Epithelial cell of esophagus (primary cell): ENCODE measurements at regions not wholly inside any gene's neighbourhood (a gene's known extent, or its start where the extent isn't known, plus 50 kb on each side); places are given as distances from the start of the nearest gene placed in this dataset.

Source experiments
- DNase-seq: peaks from one replicate; pipeline ENCODE4 v3.0.0; 2010; ENCODE audit warnings: low read depth
- H3K4me3 ChIP-seq: 2 replicates; pipeline ENCODE4 v1.5.1; 2011; ENCODE audit warnings: mild to moderate bottlenecking, low read length, control low read depth
- TF ChIP-seq, protein P1 (sequence below): IDR thresholded peaks from 2 replicates; pipeline ENCODE4 v1.5.1; 2011; ENCODE audit warnings: low read depth, mild to moderate bottlenecking, low read length, control low read depth, inconsistent platforms; ENCODE audit not compliant: insufficient read depth; ENCODE audit errors: missing control alignments

DNA sequence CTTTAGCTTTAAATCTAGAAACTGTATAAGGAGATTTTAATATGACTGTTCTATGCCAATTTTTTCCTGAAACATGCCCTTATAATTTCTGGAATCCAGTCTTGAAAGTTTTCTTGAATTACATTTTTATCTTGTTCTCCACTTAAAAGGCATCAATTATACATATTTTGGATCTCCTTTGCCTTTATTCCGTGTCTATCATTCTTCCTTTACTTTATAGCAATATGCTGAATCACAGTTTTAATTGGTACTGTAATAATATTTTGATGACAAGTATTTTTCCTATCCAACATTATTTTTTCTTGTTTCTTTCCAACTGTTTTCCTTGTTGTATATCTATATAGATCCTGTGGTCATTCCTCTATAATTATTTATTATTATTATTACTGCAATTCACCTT, 361.2 kb downstream of the PIK3R1 start:
- H3K4me3 ChIP-seq = no peak overlapping the region
- TF ChIP-seq, protein P1, sequence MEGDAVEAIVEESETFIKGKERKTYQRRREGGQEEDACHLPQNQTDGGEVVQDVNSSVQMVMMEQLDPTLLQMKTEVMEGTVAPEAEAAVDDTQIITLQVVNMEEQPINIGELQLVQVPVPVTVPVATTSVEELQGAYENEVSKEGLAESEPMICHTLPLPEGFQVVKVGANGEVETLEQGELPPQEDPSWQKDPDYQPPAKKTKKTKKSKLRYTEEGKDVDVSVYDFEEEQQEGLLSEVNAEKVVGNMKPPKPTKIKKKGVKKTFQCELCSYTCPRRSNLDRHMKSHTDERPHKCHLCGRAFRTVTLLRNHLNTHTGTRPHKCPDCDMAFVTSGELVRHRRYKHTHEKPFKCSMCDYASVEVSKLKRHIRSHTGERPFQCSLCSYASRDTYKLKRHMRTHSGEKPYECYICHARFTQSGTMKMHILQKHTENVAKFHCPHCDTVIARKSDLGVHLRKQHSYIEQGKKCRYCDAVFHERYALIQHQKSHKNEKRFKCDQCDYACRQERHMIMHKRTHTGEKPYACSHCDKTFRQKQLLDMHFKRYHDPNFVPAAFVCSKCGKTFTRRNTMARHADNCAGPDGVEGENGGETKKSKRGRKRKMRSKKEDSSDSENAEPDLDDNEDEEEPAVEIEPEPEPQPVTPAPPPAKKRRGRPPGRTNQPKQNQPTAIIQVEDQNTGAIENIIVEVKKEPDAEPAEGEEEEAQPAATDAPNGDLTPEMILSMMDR = no peak
- no peak for DNase-seq

DNA sequence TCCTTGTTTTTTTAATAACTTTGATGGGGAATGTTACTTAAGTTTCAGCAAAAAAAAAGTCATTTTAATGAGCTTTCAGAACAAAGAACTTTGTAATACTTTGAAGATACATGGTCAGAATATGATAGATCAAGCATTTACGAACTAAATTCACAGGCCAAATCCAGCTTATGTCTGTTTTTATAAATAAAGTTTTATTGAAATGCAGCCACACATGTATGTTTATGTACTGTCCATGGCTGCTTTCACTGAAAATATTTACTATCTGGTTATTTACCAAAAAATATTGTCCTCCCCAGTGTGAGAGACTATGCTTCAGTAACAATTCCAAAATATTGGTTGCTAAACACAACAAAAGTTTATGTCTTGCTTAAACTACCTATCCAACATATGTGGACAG, 366.7 kb downstream of the PIK3R1 start:
- no peak for DNase-seq
- TF ChIP-seq, protein P1 = no peak
- no peak overlapping the region for H3K4me3 ChIP-seq

GRCh38 chr5:68587171-68587570, 371.6 kb downstream of the PIK3R1 start:
- no peak for DNase-seq
- TF ChIP-seq, protein P1 = no peak
- no peak overlapping the region for H3K4me3 ChIP-seq

GRCh38 chr5:68591850-68592249, 376.3 kb downstream of the PIK3R1 start:
- DNase-seq = no peak
- H3K4me3 ChIP-seq = no peak overlapping the region
- TF ChIP-seq, protein P1 = no peak

DNA sequence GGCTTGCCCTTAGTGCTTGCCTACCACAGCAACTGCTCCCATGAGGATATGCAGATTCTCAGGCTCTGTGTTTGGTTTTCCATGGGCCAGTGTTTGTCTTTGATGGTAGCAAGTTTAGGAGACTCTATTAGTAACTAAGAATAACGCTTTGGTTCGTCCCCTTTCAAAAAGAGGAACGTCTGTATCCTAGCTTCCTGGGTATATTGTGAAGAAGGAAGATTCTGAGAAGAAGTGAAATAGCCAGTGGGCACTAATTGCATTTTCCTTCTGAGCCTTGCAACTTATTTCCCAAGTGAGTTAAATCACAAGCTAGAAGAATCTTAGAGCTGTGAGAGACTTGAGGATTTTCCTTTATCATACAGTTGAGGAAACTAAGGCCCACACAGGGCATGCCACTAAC, 376.8 kb downstream of the PIK3R1 start:
- no peak overlapping the region for H3K4me3 ChIP-seq
- TF ChIP-seq, protein P1 = no peak
- DNase-seq = no peak

DNA sequence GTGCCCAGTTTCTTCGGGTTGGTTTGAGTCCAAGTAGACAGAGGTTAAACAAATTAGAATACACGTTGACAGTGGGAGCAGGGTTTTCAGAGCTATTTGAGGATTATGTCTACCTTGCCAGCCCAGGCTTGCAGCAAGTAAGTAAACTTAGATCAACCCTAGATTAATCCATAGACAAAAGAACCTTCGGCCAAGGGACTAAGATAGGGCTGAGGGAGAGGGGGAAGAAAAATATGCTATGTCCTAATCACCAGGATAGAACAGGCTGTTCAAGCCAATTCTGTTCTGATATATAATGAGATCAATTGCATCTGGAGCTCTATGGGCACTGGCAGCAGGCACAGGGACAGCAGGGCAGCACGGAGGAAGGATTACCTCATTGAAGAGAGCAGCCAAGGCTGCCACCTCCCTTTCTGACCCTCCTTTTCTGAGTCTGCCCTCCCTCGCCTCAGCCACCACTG, 377.7 kb downstream of the PIK3R1 start:
- TF ChIP-seq, protein P1 = no peak
- no peak overlapping the region for H3K4me3 ChIP-seq
- no peak for DNase-seq

DNA sequence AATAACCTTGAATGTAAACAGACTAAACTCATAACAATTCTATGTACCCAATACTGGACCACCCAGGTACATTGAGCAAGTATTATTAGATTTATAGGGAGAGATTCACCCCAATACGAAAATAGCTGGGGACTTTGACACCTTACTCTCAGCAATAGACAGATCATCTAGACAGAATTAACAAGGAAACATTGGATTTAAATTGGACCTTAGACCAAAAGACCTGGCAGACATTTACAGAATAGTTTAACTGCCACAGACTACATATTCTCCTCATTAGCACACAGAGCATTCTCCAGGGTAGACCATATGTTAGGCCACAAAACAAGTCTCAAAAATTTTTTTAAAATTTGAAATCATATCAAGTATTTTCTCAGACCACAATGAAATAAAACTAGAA, 397.4 kb downstream of the PIK3R1 start:
- H3K4me3 ChIP-seq = no peak overlapping the region
- TF ChIP-seq, protein P1 = no peak
- DNase-seq = no peak
